ENCODE measurements at regions not wholly inside any gene's neighbourhood (a gene's known extent, or its start where the extent isn't known, plus 50 kb on each side); places are given as distances from the start of the nearest gene placed in this dataset.
"Not testable (repeated sequence)": the region's sequence is repeated elsewhere in the genome, so short reads cannot be mapped to it uniquely, and the experiment has no call there.

- in situ Hi-C loops (cut with HindIII; ENCODE audit: low pct_unique_long_range_greater_than_20kb, low sequenced_read_pairs), result no loop called here
- DNase-seq (ENCODE audit: low read depth), result no peak
Measured at GRCh38 chr3:15896500-15896899, 98.7 kb upstream of the ANKRD28 start.

DNA sequence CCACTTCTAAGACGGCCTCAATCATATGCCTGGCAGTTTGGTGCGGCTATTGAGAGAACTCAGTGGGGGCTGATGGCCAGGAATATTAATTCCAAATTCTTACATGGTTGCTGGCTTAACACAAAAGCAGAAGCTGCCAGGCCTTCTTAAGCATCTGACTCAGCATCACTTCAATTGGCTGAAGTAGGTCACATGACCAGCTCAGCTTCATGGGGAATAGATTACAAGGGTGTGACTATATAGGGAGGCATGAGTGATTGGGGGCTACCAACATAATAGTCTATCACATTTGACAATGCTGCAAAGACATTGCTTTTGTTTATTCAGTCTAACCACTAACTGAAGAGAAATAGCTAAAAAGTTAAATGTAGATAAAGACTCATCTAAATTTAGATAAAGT, 101.6 kb upstream of the ANKRD28 start:
- in situ Hi-C loops (cut with HindIII; ENCODE audit: low pct_unique_long_range_greater_than_20kb, low sequenced_read_pairs), result no loop called here
- peak; percentile 54 for DNase-seq (ENCODE audit: low read depth)

DNA sequence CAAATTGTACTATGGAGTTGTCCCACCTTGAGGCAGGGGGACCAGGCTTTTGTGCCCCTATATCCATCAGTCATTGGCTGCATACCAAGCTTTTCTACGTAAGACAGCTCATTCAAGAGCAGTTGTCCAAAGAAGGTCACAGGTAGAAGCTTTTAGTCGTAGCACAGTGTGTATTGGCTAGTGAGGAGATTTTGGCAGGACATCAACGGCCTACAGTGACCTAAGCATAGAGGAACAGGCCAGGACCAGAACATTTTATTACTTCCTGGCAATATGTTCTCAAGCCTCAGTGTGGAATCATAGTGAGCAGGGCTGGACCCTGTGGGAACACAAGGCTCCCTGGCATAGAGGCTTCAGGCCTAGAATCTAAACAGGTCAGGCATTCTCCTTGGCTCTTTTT, 105.4 kb upstream of the ANKRD28 start:
- in situ Hi-C loops (cut with HindIII; ENCODE audit: low pct_unique_long_range_greater_than_20kb, low sequenced_read_pairs), result no loop called here
- DNase-seq (ENCODE audit: low read depth), result no peak

GRCh38 chr3:15903759-15904720, 106.3 kb upstream of the ANKRD28 start:
- in situ Hi-C loops (cut with HindIII; ENCODE audit: low pct_unique_long_range_greater_than_20kb, low sequenced_read_pairs), result no loop called here
- DNase-seq (ENCODE audit: low read depth), result no peak

- no peak for DNase-seq (ENCODE audit: low read depth)
- in situ Hi-C loops (cut with HindIII; ENCODE audit: low pct_unique_long_range_greater_than_20kb, low sequenced_read_pairs), result no loop called here
Measured at GRCh38 chr3:15905041-15905440, 107.3 kb upstream of the ANKRD28 start.

DNA sequence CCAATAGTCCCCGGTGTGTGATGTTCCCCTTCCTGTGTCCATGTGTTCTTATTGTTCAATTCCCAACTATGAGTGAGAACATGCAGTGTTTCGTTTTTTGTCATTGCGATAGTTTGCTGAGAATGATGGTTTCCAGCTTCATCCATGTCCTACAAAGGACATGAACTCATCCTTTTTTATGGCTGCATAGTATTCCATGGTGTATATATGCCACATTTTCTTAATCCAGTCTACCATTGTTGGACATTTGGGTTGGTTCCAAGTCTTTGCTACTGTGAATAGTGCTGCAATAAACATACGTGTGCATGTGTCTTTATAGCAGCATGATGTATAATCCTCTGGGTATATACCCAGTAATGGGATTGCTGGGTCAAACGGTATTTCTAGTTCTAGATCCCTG, 109.6 kb upstream of the ANKRD28 start:
- in situ Hi-C loops (cut with HindIII; ENCODE audit: low pct_unique_long_range_greater_than_20kb, low sequenced_read_pairs); DNase-seq (ENCODE audit: low read depth): not testable (repeated sequence)

DNA sequence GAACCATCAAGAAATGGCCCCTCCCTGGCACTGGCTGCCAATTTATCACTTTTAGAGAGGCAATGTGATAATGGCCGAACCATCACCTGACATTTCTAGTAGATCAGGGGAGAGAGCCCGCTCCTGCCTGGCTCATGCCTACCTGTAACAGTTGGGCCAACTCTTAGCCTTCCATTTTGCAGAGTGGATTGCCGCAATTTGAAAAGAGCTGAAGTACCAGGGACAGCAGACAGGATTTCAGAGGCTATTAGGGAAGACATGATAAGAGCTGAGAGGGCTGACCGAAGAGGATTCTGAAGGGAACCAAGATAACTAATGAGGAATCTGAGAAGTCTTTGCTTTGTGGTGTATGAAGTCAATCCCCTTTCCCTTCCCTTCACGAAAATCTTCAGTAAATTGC, 121.2 kb upstream of the ANKRD28 start:
- in situ Hi-C loops (cut with HindIII; ENCODE audit: low pct_unique_long_range_greater_than_20kb, low sequenced_read_pairs), result no loop called here
- no peak for DNase-seq (ENCODE audit: low read depth)

GRCh38 chr3:15919971-15920370, 122.2 kb upstream of the ANKRD28 start:
- in situ Hi-C loops (cut with HindIII; ENCODE audit: low pct_unique_long_range_greater_than_20kb, low sequenced_read_pairs), result no loop called here
- no peak for DNase-seq (ENCODE audit: low read depth)

GRCh38 chr3:15923640-15924405, 126.0 kb upstream of the ANKRD28 start:
- no peak for DNase-seq (ENCODE audit: low read depth)

DNA sequence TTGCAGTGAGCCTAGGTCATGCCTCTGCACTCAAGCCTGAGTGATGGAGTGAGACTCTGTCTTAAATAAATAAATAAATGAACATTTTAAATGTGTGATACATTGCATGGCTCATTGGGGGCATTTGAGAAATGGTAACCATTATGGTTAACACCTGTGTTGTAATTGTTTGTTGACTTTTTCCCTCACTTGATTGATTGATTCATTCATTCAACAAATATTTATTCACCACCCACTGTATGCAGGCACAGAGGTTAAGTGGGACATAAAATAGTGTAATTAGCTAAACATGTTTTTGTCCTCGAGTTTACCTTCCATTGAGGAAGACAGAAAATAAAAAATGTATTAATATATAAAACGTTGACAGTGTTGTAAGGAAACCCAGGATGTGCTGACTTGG, 127.1 kb upstream of the ANKRD28 start:
- peak; percentile 6 for DNase-seq (ENCODE audit: low read depth)
- in situ Hi-C loops (cut with HindIII; ENCODE audit: low pct_unique_long_range_greater_than_20kb, low sequenced_read_pairs), result no loop called here

More at GRCh38 chr3:15923640-15924405, 126.0 kb upstream of the ANKRD28 start:
- in situ Hi-C loops (cut with HindIII; ENCODE audit: low pct_unique_long_range_greater_than_20kb, low sequenced_read_pairs), result no loop called here

GRCh38 chr3:15926871-15927270, 129.1 kb upstream of the ANKRD28 start:
- no peak for DNase-seq (ENCODE audit: low read depth)
- in situ Hi-C loops (cut with HindIII; ENCODE audit: low pct_unique_long_range_greater_than_20kb, low sequenced_read_pairs), result no loop called here

DNA sequence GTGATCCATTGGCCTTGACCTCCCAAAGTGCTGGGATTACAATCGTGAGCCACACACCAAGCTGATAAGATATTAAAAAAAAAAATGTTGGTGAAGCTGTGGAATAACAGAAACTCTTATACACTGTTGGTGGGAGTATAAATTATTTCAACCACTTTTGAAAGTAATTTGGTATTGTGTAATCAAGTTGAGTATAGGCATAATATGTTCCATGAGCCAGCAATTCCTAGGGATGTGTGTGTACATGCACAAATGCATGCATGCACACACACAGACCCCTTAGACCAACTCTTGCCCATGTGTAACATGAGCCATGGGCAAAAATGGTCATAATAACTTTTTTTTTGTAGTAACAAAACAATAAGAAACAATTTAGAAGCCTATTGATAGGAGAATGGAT, 130.2 kb upstream of the ANKRD28 start:
- DNase-seq (ENCODE audit: low read depth), result no peak
- in situ Hi-C loops (cut with HindIII; ENCODE audit: low pct_unique_long_range_greater_than_20kb, low sequenced_read_pairs), result no loop called here

DNA sequence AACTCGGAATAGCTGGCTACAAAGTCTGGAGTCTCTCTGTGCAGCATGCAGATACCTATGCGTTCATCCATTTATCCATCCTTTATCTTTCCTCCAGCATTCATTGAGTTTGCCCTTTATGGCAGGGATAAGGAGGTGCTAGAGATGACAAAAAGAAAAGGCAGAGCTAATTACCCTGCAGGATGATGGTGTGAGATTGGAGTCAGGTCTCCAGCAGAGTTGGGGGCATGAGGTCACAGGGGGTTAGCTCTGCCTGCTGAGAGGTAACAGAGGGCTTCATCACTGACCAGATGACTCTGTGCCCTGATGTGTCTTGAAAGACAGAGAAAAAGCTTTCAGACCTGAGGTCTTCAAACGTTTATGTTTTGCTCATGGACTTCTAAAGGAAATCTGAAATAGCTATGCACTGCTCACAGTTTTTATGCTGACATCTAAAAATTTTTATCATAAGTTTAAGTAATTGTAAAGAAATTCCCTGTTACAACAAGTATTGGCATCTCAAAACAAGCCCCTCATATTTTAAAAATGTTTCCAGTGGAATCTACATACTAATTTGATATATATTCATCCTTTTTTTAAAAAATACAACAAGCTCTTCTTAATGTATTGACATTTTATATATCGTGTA, 132.3 kb upstream of the ANKRD28 start:
- DNase-seq (ENCODE audit: low read depth), result no peak
- in situ Hi-C loops (cut with HindIII; ENCODE audit: low pct_unique_long_range_greater_than_20kb, low sequenced_read_pairs), result no loop called here

GRCh38 chr3:15932348-15933300, 134.8 kb upstream of the ANKRD28 start:
- no peak for DNase-seq (ENCODE audit: low read depth)
- in situ Hi-C loops (cut with HindIII; ENCODE audit: low pct_unique_long_range_greater_than_20kb, low sequenced_read_pairs), result no loop called here

DNA sequence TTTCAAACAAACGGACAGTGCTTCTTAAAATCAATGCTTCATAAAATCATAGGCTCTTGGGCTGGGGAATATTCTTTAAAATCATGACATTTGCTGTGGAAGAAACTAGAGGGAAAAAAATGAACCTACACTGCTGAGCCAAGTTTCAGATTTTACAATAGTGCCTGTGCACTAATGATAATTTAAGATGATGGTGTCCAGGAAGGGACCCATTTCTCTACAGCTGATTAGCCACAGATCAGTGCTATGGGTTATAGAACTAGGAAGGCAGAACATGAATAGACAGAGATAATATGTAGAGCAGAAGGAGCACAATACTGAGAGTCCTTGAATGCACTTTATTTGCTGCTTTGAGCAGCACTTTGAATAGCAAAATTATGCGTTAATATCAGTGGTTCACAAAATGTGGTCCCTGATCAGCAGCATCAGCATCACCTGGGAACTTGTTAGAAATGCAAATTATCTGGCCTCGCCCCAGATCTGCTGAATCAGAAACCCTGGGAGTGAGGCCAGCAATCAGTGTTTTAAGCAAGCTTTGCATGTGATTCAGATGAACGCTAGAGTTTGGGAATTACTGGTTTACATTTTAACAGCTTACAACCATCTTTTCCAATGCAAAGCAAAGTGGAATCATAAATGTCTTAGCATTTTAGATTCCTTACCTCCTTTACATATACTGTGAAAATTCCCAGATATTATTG, 135.8 kb upstream of the ANKRD28 start:
- no peak for DNase-seq (ENCODE audit: low read depth)
- in situ Hi-C loops (cut with HindIII; ENCODE audit: low pct_unique_long_range_greater_than_20kb, low sequenced_read_pairs), result no loop called here

DNA sequence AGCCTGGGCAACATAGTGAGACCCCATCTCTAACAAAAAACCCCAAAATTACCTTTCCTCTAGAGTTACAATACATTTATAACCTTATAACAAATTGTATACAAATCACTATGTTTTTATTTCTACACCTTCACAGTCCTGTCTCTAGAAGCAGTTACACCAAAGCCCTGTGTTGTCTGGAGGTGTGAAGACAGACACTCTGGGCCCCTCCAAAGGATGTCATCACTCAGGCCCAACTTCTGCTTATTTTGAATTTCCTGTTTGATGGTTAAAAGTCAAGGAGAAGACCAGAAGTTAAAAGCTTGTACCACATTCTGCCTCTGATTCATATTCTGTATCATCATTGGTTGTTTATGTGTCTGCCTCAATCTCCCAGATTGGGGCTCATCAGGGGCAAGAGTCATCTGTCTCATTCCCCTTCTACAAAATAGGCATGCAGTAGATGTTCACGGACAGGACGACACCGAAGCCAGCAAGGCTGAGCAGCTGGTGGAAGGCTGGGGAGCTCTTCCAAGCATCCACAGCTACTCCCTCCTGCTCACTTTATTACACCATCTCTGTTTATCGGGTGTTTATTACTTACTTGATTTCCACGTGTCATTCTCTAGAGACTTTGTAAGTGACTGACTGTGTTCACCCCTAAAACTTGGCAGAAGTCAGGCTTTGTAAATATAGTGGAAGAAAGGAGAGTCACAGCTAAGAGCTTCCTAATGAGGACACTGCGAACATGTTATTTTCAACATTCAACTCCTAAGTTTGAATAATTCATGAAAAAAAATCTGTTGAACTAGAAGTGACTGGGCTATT, 136.8 kb upstream of the ANKRD28 start:
- in situ Hi-C loops (cut with HindIII; ENCODE audit: low pct_unique_long_range_greater_than_20kb, low sequenced_read_pairs), result no loop called here
- DNase-seq (ENCODE audit: low read depth), result no peak

DNA sequence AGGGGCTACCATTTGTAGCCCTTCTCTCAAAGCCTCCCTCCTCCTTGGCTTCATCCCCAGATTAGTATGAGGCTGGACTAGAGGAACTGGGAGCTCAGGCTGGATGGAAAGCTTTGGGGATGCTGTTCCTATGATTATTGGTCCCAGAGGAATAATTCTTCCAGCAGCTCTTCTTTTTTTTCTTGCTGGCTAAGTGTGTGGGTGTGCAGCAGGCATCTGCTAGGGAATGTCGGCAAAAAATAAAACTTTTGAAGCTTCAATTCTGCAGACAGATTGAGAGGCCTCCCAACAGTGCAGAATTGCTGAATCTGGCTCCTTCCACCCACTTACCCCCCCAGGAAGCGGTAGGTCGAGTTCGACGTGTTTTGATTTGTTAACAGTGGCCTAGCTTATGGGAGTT, 138.5 kb upstream of the ANKRD28 start:
- in situ Hi-C loops (cut with HindIII; ENCODE audit: low pct_unique_long_range_greater_than_20kb, low sequenced_read_pairs), result no loop called here
- DNase-seq (ENCODE audit: low read depth), result no peak
